Nephron progenitor cell (in vitro differentiated cells): ENCODE measurements at regions not wholly inside any gene's neighbourhood (a gene's known extent, or its start where the extent isn't known, plus 50 kb on each side); places are given as distances from the start of the nearest gene placed in this dataset.

Source experiments
- DNase-seq: peaks from one replicate; pipeline ENCODE4 v3.0.0; 2021
- H3K27ac Mint-ChIP-seq: 2 replicates; pipeline ENCODE4 v1.8.0; 2021; ENCODE audit warnings: mild to moderate bottlenecking, moderate library complexity, mixed read lengths
- H3K27me3 Mint-ChIP-seq: 2 replicates; pipeline ENCODE4 v1.8.0; 2021; ENCODE audit warnings: mild to moderate bottlenecking, low read depth, mixed read lengths; ENCODE audit not compliant: poor library complexity
- H3K36me3 Mint-ChIP-seq: 2 replicates; pipeline ENCODE4 v1.8.0; 2021; ENCODE audit warnings: low read depth, mixed read lengths
- H3K4me1 Mint-ChIP-seq: 2 replicates; pipeline ENCODE4 v1.8.0; 2021; ENCODE audit warnings: mixed read lengths
- H3K4me3 Mint-ChIP-seq: 2 replicates; pipeline ENCODE4 v1.8.0; 2021; ENCODE audit warnings: mild to moderate bottlenecking, moderate library complexity, mixed read lengths
- H3K9me3 Mint-ChIP-seq: 2 replicates; pipeline ENCODE4 v1.8.0; 2021; ENCODE audit warnings: mild to moderate bottlenecking, moderate library complexity, mixed read lengths
- TF ChIP-seq, protein P1 (sequence below): fragments of 200-600 bp; sonication (generic); IDR thresholded peaks from 2 replicates; pipeline ENCODE4 v1.5.0; 2021; ENCODE audit warnings: antibody characterized with exemption

DNA sequence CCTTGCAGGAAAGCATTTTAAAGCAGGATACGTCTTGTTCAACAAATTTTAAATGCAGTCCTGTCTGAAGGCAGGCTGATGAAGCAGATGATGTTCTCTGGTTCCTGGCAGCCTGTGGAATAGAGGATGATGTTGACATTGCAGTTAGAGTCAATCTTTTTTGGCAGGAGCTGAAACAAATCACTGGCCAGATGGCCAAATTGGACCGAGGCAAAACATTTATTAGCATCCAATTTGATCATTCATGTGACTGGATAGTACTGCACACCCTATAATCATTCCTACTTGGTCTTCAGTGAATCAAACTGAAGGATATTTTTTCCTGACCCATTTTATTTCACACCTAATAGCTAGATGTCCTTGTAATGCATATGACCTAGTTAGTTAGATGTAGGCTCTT lies 172.2 kb upstream of the SLC10A2 start:
- H3K9me3 Mint-ChIP-seq = peaks cover 26% of the 10 kb centered on the region
- no peaks in the 10 kb centered on the region for H3K4me1 Mint-ChIP-seq
- no peaks in the 10 kb centered on the region for H3K27me3 Mint-ChIP-seq

GRCh38 chr13:103236213-103236612 lies 170.0 kb upstream of the SLC10A2 start:
- Mint-ChIP-seq H3K27ac (no peak overlapping the region), H3K4me3 (no peak overlapping the region), H3K27me3 (peaks cover 3% of the 10 kb centered on the region), H3K36me3 (peaks cover 3% of the 10 kb centered on the region), H3K9me3 (peaks cover 43% of the 10 kb centered on the region), H3K4me1 (no peaks in the 10 kb centered on the region)
- TF ChIP-seq, protein P1, sequence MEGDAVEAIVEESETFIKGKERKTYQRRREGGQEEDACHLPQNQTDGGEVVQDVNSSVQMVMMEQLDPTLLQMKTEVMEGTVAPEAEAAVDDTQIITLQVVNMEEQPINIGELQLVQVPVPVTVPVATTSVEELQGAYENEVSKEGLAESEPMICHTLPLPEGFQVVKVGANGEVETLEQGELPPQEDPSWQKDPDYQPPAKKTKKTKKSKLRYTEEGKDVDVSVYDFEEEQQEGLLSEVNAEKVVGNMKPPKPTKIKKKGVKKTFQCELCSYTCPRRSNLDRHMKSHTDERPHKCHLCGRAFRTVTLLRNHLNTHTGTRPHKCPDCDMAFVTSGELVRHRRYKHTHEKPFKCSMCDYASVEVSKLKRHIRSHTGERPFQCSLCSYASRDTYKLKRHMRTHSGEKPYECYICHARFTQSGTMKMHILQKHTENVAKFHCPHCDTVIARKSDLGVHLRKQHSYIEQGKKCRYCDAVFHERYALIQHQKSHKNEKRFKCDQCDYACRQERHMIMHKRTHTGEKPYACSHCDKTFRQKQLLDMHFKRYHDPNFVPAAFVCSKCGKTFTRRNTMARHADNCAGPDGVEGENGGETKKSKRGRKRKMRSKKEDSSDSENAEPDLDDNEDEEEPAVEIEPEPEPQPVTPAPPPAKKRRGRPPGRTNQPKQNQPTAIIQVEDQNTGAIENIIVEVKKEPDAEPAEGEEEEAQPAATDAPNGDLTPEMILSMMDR = no peak
- DNase-seq = no peak

More for the DNA sequence above, 172.2 kb upstream of the SLC10A2 start:
- H3K4me3 Mint-ChIP-seq = no peak overlapping the region
- no peaks in the 10 kb centered on the region for H3K36me3 Mint-ChIP-seq
- H3K27ac Mint-ChIP-seq = no peak overlapping the region
- TF ChIP-seq, protein P1 = no peak
- DNase-seq = no peak

- DNase-seq = no peak
- H3K36me3 Mint-ChIP-seq = peaks cover 7% of the 10 kb centered on the region
- H3K4me1 Mint-ChIP-seq = no peaks in the 10 kb centered on the region
- H3K27me3 Mint-ChIP-seq = peaks cover 3% of the 10 kb centered on the region
- no peak overlapping the region for H3K4me3 Mint-ChIP-seq
- no peak overlapping the region for H3K27ac Mint-ChIP-seq
- H3K9me3 Mint-ChIP-seq = peaks cover 32% of the 10 kb centered on the region
- TF ChIP-seq, protein P1 = no peak
These were observed 163.5 kb upstream of the SLC10A2 start for GRCh38 chr13:103229674-103230073.

DNA sequence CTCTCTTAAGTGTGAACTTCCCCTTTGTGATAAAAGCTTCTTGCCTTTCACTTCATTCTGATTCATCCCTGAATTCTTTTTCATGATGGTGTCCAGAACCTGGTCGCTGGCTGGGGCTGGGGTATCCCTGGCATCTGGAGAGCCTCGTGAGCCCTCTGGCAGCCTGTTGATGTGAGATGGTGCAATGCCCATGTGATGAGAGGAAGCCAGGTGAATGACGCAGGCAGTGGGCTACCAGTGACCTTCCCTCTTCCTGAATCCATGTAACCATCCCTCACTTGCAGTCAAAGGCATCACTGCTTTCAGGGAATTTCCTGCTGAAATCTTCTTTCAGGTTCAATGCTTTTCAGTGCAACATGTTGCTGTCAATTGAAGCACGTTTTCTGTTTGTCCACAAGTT lies 158.6 kb upstream of the SLC10A2 start:
- H3K27me3 Mint-ChIP-seq = no peaks in the 10 kb centered on the region
- H3K27ac Mint-ChIP-seq = no peak overlapping the region
- H3K9me3 Mint-ChIP-seq = no peaks in the 10 kb centered on the region
- TF ChIP-seq, protein P1 = no peak
- H3K4me3 Mint-ChIP-seq = no peak overlapping the region
- DNase-seq = no peak
- no peaks in the 10 kb centered on the region for H3K36me3 Mint-ChIP-seq
- H3K4me1 Mint-ChIP-seq = no peaks in the 10 kb centered on the region

DNA sequence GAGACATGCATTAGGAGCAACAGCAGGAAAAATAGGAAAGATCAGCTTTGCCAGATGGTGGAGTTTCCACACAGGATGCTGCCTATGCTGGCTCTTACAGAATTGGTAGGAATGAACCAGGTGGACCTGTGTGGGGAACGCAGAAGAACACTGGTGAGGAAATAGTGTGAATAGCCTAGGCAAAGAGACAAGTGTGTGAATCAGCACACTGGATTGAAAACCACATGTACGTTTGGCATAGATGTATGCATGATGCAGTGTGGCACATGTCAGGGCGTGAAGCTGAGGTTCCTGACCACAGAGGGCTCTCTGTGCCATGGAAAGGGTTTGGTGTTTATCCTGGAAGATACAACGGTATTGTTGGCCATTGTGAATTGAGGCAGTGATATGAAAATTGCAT lies 156.5 kb upstream of the SLC10A2 start:
- H3K9me3 Mint-ChIP-seq = no peaks in the 10 kb centered on the region
- H3K27me3 Mint-ChIP-seq = no peaks in the 10 kb centered on the region
- no peak for DNase-seq
- no peak overlapping the region for H3K27ac Mint-ChIP-seq
- no peak overlapping the region for H3K4me3 Mint-ChIP-seq
- no peaks in the 10 kb centered on the region for H3K4me1 Mint-ChIP-seq
- H3K36me3 Mint-ChIP-seq = no peaks in the 10 kb centered on the region
- TF ChIP-seq, protein P1 = no peak

- H3K27me3 Mint-ChIP-seq = peaks cover 7% of the 10 kb centered on the region
- H3K36me3 Mint-ChIP-seq = no peaks in the 10 kb centered on the region
- H3K9me3 Mint-ChIP-seq = no peaks in the 10 kb centered on the region
- H3K4me1 Mint-ChIP-seq = peaks cover 4% of the 10 kb centered on the region
- no peak overlapping the region for H3K27ac Mint-ChIP-seq
- DNase-seq = no peak
- TF ChIP-seq, protein P1 = no peak
- no peak overlapping the region for H3K4me3 Mint-ChIP-seq
These were observed 152.0 kb upstream of the SLC10A2 start for GRCh38 chr13:103218253-103218652.
